ENCODE measurements at regions not wholly inside any gene's neighbourhood (a gene's known extent, or its start where the extent isn't known, plus 50 kb on each side); places are given as distances from the start of the nearest gene placed in this dataset.

DNA sequence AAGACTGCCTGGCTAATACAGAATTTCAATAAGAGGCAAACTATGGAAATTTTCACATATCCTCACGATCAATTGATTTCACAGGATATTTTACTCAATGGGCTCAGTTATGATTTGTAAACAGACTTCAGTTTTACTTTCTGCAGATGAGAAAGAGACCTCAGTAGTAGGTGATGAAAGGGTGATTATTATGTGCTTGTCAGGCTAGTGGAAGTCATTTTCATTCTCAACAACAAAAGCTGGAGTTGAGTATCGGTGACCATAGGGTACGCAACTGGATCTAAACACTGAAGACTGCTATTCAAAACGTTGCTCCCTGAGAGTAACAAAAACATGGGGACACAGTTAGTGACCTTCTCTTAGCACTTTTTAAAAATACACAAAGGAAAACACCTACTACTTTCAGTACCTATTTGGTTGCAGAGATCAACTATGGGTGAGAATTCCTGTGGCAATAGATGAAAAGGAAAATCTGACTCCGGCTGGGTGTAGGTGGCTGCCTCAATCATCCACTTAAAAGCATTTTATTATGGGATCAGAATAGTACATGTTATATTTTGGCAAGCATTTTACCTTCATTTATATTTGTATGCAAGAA, 126.2 kb upstream of the VRK2 start:
- Histone ChIP-seq H3K9me3 (ENCODE audit: low read depth) (no peaks in the 10 kb centered on the region), H3K4me1 (ENCODE audit: low read depth) (no peaks in the 10 kb centered on the region), H3K27me3 (no peaks in the 10 kb centered on the region), H3K27ac (no peak overlapping the region), H3K4me3 (no peak overlapping the region), H3K36me3 (no peaks in the 10 kb centered on the region)
- no peak for DNase-seq (ENCODE audit: low read depth in 1 of 2, low spot score in 1 of 2)
- TF ChIP-seq, protein P1, sequence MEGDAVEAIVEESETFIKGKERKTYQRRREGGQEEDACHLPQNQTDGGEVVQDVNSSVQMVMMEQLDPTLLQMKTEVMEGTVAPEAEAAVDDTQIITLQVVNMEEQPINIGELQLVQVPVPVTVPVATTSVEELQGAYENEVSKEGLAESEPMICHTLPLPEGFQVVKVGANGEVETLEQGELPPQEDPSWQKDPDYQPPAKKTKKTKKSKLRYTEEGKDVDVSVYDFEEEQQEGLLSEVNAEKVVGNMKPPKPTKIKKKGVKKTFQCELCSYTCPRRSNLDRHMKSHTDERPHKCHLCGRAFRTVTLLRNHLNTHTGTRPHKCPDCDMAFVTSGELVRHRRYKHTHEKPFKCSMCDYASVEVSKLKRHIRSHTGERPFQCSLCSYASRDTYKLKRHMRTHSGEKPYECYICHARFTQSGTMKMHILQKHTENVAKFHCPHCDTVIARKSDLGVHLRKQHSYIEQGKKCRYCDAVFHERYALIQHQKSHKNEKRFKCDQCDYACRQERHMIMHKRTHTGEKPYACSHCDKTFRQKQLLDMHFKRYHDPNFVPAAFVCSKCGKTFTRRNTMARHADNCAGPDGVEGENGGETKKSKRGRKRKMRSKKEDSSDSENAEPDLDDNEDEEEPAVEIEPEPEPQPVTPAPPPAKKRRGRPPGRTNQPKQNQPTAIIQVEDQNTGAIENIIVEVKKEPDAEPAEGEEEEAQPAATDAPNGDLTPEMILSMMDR (IDR thresholded peaks at IDR 0.05; ENCODE audit: low read depth, low read length) = no peak

DNA sequence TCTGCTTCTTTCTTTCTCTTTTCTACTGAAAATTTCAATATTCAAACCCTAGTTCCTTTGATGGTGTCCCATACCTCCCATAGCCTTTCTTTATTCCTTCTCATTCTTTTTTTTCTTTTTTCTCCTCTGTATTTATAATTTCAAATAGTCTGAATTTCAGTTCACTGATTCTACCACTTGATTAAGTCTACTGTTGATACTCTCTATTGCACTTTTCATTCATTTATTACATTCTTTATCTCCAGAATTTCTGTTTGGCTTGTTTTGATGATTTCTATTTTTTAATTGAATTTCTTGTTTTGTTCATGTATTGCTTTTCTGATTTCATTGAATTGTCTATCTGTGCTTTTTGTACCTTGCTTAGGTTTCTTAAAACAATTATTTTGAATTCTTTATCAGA, 111.9 kb upstream of the VRK2 start:
- DNase-seq (ENCODE audit: low read depth in 1 of 2, low spot score in 1 of 2) = no peak
- H3K36me3 ChIP-seq = no peaks in the 10 kb centered on the region
- H3K4me3 ChIP-seq = no peak overlapping the region
- no peaks in the 10 kb centered on the region for H3K4me1 ChIP-seq (ENCODE audit: low read depth)
- H3K27me3 ChIP-seq = no peaks in the 10 kb centered on the region
- H3K27ac ChIP-seq = no peak overlapping the region
- no peaks in the 10 kb centered on the region for H3K9me3 ChIP-seq (ENCODE audit: low read depth)
- TF ChIP-seq, protein P1 (IDR thresholded peaks at IDR 0.05; ENCODE audit: low read depth, low read length) = no peak

DNA sequence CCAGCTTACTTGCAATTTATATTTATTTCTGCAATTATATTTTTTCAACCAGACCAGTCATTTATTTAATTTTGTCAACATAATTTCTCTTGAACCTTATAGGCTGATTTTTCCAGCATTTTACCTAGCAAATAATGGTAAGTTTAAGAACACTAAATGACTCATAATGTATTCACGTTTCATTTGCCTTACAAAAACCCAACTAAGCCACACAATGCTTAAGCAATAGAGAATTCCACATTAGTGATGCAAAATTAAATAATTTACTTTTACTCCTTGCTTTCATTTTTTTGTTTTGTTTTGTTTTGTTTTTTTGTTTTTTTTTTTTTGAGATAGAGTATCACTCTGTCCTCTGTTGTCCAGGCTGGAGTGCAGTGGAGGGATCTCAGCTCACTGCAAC, 110.4 kb upstream of the VRK2 start:
- H3K27me3 ChIP-seq = no peaks in the 10 kb centered on the region
- no peak for DNase-seq (ENCODE audit: low read depth in 1 of 2, low spot score in 1 of 2)

DNA sequence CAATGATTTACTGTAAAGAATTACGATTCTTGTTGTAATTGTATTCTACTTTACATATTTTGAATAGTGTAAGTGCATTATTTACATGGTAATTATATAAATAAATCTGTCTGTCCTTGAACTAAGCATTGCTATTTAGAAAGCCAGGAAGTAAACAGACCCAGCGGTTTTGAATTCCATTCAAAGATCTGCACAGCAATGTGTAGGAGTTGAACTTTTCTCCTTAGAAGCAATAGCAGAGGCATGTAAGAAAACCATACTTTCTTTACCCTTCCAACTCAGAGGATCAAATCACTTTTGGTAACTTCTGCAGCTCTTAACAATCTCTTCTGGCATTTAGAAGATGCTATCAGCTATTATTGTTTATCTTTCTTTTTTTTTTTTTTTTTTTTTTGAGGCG, 109.2 kb upstream of the VRK2 start:
- Histone ChIP-seq H3K27me3 (no peaks in the 10 kb centered on the region), H3K27ac (no peak overlapping the region), H3K4me1 (ENCODE audit: low read depth) (no peaks in the 10 kb centered on the region), H3K4me3 (no peak overlapping the region), H3K36me3 (no peaks in the 10 kb centered on the region), H3K9me3 (ENCODE audit: low read depth) (no peaks in the 10 kb centered on the region)
- TF ChIP-seq, protein P1 (IDR thresholded peaks at IDR 0.05; ENCODE audit: low read depth, low read length) = no peak
- no peak for DNase-seq (ENCODE audit: low read depth in 1 of 2, low spot score in 1 of 2)

More for the DNA sequence above, 110.4 kb upstream of the VRK2 start:
- Histone ChIP-seq H3K4me3 (no peak overlapping the region), H3K36me3 (no peaks in the 10 kb centered on the region), H3K9me3 (ENCODE audit: low read depth) (no peaks in the 10 kb centered on the region), H3K4me1 (ENCODE audit: low read depth) (no peaks in the 10 kb centered on the region), H3K27ac (no peak overlapping the region)
- TF ChIP-seq, protein P1 (IDR thresholded peaks at IDR 0.05; ENCODE audit: low read depth, low read length) = no peak

DNA sequence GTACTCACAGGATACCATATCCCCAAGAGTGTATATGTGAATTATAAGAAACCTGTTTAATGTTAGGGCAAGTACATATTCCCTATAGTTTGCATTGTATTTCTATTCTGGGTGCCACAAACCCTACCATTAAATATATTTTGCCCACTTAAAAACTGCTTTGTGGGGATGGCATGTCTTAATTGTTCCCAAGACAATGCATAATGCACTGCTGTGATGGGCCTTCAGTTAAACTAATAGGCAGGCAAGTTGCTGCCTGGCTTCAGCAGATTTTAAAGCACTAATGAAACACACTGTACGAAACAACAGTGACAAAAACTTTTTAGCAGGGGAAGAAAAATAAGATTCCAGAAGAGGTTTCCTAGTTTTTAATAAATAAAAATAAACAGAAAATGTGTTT, 104.8 kb upstream of the VRK2 start:
- no peaks in the 10 kb centered on the region for H3K27me3 ChIP-seq
- H3K9me3 ChIP-seq (ENCODE audit: low read depth) = no peaks in the 10 kb centered on the region
- H3K36me3 ChIP-seq = no peaks in the 10 kb centered on the region
- peaks cover 4% of the 10 kb centered on the region for H3K4me1 ChIP-seq (ENCODE audit: low read depth)
- DNase-seq (ENCODE audit: low read depth in 1 of 2, low spot score in 1 of 2) = no peak
- H3K4me3 ChIP-seq = no peak overlapping the region
- no peak overlapping the region for H3K27ac ChIP-seq
- TF ChIP-seq, protein P1 (IDR thresholded peaks at IDR 0.05; ENCODE audit: low read depth, low read length) = no peak

Measured in cardiac muscle cell (in vitro differentiated cells and primary cell).